Stimulated activated CD4-positive, alpha-beta T cell treated with anti-CD3 and anti-CD28 coated beads, Interleukin-1b, Interleukin-23, amount 100 ng/mL, for 4 hours (primary cell): ENCODE measurements at regions not wholly inside any gene's neighbourhood (a gene's known extent, or its start where the extent isn't known, plus 50 kb on each side); places are given as distances from the start of the nearest gene placed in this dataset.
"Not testable (repeated sequence)": the region's sequence is repeated elsewhere in the genome, so short reads cannot be mapped to it uniquely, and the experiment has no call there.

Experiments
- DNase-seq, 2 donors: peaks; one replicate each; pipeline ENCODE4 v3.0.0-alpha.2; 2020; ENCODE audit warnings: low read depth in 2 of 2

- no peak for DNase-seq
These were observed 126.6 kb downstream of the AKAP11 start for GRCh38 chr13:42398533-42398932.

GRCh38 chr13:42400188-42400833 is 128.4 kb downstream of the AKAP11 start:
- DNase-seq, result no peak

GRCh38 chr13:42401376-42401775 is 129.4 kb downstream of the AKAP11 start:
- DNase-seq, result no peak

- DNase-seq, result peak; percentile 31 to 50
These were observed 133.9 kb downstream of the AKAP11 start for GRCh38 chr13:42405665-42406390.

DNA sequence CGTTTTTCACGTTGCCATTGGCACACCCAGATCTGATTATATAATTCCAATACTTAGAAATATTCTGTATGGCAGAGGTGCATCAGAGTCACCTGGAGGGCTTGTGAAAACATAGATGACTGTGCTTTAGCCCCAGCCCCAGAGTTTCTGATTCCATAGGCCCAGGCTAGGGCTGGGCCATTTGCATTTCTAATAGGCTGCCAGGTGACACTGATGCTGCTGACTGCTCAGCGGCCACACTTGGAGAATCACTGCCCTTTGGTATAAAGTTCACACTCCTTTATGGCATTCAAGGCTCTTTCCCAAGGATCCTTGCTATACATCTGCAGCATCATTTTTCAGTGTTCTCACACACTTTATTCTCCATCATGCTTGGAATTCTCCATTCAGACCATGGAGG is 137.1 kb downstream of the AKAP11 start:
- DNase-seq, result no peak

- DNase-seq, result no peak
These were observed 137.6 kb downstream of the AKAP11 start for GRCh38 chr13:42409551-42409950.

- no peak for DNase-seq
These were observed 141.0 kb downstream of the AKAP11 start for GRCh38 chr13:42412812-42413483.

DNA sequence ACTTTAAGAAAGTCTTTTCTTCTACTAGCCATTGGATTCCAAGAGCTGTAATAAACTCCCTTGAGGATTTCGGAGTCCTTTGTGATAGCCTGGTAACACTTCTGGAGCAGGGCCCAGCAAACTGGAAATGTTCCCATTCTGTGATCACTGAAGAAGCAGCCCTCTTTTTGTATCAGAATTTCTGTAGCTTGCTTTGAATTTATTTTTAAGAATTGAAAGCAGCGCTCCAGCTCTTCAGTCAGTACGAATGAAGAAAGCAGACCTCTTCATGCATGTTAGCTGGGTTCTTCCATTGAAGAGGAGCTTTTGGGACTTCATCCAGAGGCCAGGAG is 141.5 kb downstream of the AKAP11 start:
- DNase-seq, result no peak

- DNase-seq, result no peak
These were observed 145.7 kb downstream of the AKAP11 start for GRCh38 chr13:42417626-42418025.

DNA sequence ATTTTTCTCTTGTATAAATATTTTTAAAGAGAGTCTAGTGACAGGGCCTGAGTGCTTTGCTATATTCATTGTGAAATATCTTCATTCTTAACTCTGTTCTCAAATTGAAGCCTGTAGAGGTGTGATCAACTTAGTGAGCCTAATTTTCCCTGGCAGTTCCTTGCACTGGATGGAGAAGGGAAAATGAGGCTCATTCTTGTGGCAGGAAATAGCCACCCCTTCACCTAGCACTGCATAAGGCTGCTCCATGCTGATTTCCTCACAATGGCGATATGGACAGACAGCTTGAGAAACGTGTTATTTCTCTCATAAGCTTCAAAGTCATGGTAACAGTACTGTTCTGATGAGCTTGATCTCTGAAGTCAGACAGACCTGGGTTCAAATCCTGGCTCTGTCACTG is 146.2 kb downstream of the AKAP11 start:
- no peak for DNase-seq

DNA sequence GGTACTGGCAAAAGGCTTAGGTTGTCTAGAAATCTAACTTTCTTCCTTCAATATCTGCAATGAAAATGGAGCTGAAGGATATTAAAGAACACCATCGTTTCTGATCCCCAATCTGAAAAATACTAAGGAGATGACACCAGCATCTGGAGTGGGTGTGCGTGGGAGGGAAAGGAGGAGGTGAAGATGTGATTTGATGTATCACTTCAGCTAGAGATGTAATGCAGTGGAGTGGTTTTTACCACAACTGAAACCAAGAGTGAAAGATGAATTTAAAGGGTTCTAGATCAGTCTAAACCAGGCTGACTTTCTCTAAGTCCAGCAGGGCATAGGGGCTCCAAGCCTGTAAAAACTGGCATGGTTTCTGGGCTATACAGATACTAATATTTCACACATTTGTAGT is 148.4 kb downstream of the AKAP11 start:
- peak; percentile 30 to 41 for DNase-seq

DNA sequence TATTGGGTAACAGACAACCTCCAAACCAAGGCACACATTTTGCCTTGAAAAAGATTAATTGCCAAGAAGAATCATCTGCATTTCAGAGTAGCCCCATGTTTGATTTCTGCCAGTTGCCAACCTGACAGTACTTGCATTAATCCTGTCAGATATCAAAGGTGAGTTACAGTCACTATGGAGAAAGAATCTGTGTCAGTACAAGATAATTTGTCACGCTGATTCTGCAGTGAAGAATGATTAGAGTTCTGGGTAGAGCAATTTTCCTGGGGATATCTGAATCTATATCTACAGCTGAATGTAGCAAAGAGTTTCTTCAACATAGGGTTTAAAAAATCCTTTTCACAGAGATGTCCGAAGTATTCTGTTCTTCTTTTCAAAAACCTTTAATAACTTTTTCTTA is 150.7 kb downstream of the AKAP11 start:
- DNase-seq, result no peak

- no peak for DNase-seq
These were observed 149.8 kb upstream of the TNFSF11 start for GRCh38 chr13:42424182-42424581.

GRCh38 chr13:42445354-42445753 is 128.6 kb upstream of the TNFSF11 start:
- no peak for DNase-seq

DNA sequence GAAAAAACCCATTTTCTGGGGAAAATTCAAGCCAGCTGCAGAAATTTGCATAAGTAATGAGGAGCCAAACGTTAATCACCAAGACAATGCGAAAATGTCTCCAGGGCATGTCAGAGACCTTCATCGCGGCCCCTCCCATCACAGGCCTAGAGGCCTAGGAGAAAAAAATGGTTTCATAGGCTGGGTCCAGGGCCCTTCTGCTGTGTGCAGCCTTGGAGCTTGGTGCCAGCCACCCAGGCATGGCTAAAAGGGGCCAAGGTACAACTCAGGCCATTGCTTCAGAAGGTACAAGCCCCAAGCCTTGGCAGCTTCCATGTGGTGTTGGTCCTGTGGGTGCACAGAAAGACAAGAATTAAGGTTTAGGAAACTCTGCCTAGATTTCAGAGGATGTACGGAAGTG is 127.4 kb upstream of the TNFSF11 start:
- DNase-seq, result not testable (repeated sequence)

- no peak for DNase-seq
These were observed 120.8 kb upstream of the TNFSF11 start for GRCh38 chr13:42453091-42453645.

GRCh38 chr13:42454749-42455148 is 119.2 kb upstream of the TNFSF11 start:
- DNase-seq, result no peak

- no peak for DNase-seq
These were observed 115.8 kb upstream of the TNFSF11 start for GRCh38 chr13:42458193-42458592.

- no peak for DNase-seq
These were observed 107.8 kb upstream of the TNFSF11 start for GRCh38 chr13:42466123-42466522.

- no peak for DNase-seq
These were observed 107.3 kb upstream of the TNFSF11 start for GRCh38 chr13:42466609-42467008.

- peak; percentile 11 to 13 for DNase-seq
These were observed 99.0 kb upstream of the TNFSF11 start for GRCh38 chr13:42474954-42475353.

- DNase-seq, result no peak
These were observed 96.3 kb upstream of the TNFSF11 start for GRCh38 chr13:42477596-42478190.
